IPS DF 6.9 (cell line): ENCODE measurements at regions not wholly inside any gene's neighbourhood (a gene's known extent, or its start where the extent isn't known, plus 50 kb on each side); places are given as distances from the start of the nearest gene placed in this dataset.

Experiments
- DNase-seq: peaks from one replicate; pipeline ENCODE4 v3.0.0-alpha.2; 2013; ENCODE audit warnings: low read depth, low spot score
- H3K27ac ChIP-seq: one replicate; pipeline ENCODE4 v1.5.1; 2013; ENCODE audit warnings: low read length, control low read depth
- H3K27me3 ChIP-seq: 2 replicates; pipeline ENCODE4 v1.6.1; 2013; ENCODE audit warnings: mild to moderate bottlenecking, low read length; ENCODE audit not compliant: control insufficient read depth, insufficient read depth
- H3K36me3 ChIP-seq: 2 replicates; pipeline ENCODE4 v1.6.1; 2013; ENCODE audit warnings: low read length; ENCODE audit not compliant: control insufficient read depth, insufficient read depth
- H3K4me1 ChIP-seq: 2 replicates; pipeline ENCODE4 v1.6.1; 2013; ENCODE audit warnings: low read length; ENCODE audit not compliant: control insufficient read depth, insufficient read depth
- H3K4me3 ChIP-seq: 2 replicates; pipeline ENCODE4 v1.5.1; 2013; ENCODE audit warnings: mild to moderate bottlenecking, low read length
- H3K9me3 ChIP-seq: 2 replicates; pipeline ENCODE4 v1.6.1; 2013; ENCODE audit warnings: low read length, inconsistent platforms; ENCODE audit not compliant: control insufficient read depth, insufficient read depth
- WGBS: extraction: QIAGEN DNeasy Blood & Tissue Kit; methylation state at CpG from one replicate; pipeline ENCODE4 v1.1.7; 2013; ENCODE audit warnings: mixed read lengths, missing lambda C conversion rate; ENCODE audit not compliant: insufficient read length, insufficient coverage; 5-methylcytosine and 5-hydroxymethylcytosine counted together

DNA sequence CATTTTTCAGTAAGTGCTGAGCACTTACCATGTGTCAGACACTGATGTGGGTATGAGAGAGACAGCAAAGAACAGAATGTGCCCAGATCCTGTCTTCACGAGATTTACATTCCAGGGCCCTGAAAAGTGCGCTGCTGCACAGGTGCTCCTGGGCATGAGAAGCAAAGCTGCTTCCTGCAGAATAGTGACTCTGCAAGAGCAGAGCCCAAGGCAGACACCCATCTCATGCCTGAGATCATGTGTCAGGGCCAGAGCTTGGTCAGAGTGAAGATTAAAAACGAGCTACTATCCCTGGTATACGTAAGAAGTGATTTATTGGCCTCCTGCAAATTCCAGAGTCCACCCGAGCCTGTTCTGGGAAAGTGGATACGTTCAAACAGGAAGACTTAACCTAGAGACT lies 824.4 kb downstream of the GRID1 start:
- DNase-seq: no peak
- Histone ChIP-seq H3K4me3 (no peak overlapping the region), H3K27me3 (no peaks in the 10 kb centered on the region), H3K9me3 (no peaks in the 10 kb centered on the region), H3K4me1 (peaks cover 2% of the 10 kb centered on the region), H3K36me3 (no peaks in the 10 kb centered on the region), H3K27ac (no peak overlapping the region)
- no CpG with 5 or more reads among the region's 6 CpGs for WGBS

DNA sequence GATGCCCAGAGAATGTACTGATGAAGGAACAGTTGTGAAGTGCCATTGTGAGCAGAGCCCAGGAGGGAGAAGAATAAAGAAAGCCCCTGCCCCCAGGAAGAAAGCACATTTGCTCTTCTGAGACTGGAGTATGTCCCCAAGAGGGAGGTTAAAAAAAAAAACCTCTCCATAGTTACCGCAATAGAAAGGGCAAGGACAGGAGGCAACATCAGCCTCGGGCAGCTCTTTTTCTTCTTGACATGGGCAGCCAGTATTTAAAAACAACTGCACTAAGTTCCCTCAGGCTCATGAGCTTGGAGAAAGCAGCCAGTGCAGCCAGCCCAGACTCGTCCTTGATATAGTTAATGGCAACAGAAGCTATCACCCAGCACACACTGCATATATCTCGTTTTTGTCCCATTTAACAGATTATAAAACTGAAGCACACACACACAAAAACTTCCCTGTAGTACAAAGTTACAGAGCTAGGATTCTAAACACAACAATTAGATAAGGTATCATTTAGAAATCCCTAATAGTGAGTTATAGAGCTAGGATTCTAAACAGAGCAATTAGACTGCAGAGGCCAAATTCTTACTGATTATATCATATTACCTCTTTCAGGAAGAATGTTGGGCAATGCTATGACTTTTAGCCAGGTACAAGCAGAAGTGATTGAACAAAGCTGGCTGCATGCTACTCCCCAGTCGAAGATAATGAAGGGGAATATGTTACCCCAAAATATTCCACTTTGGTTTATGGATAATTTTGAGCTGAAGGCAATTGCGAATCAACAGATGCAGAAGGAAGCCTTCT lies 823.5 kb downstream of the GRID1 start:
- H3K36me3 ChIP-seq: no peaks in the 10 kb centered on the region
- H3K9me3 ChIP-seq: no peaks in the 10 kb centered on the region
- H3K4me3 ChIP-seq: no peak overlapping the region
- no peak overlapping the region for H3K27ac ChIP-seq
- peaks cover 2% of the 10 kb centered on the region for H3K4me1 ChIP-seq
- DNase-seq: no peak
- no peaks in the 10 kb centered on the region for H3K27me3 ChIP-seq
- WGBS: no CpG with 5 or more reads among the region's 6 CpGs

DNA sequence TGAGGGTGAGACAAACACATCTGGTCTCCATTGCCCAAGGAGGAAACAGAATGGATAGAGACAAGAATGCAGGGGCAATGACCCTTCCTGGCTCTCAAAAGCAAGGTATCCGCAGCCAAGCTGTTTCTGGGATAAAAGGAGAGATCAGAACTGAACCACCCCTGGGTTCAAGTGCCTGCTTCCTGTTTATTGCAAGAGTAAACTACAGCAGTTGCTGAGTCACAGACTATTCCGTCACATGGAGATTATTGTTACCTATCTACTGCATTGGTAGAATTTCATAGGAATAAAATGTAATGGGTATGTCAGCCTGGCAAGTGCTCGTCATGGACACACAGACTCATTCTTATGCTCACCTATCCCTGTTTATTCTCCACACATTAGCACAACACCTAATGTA lies 821.6 kb downstream of the GRID1 start:
- Histone ChIP-seq H3K9me3 (no peaks in the 10 kb centered on the region), H3K4me3 (no peak overlapping the region), H3K36me3 (no peaks in the 10 kb centered on the region), H3K27me3 (no peaks in the 10 kb centered on the region), H3K4me1 (peaks cover 2% of the 10 kb centered on the region), H3K27ac (no peak overlapping the region)
- WGBS: no CpG with 5 or more reads among the region's 3 CpGs
- DNase-seq: no peak

DNA sequence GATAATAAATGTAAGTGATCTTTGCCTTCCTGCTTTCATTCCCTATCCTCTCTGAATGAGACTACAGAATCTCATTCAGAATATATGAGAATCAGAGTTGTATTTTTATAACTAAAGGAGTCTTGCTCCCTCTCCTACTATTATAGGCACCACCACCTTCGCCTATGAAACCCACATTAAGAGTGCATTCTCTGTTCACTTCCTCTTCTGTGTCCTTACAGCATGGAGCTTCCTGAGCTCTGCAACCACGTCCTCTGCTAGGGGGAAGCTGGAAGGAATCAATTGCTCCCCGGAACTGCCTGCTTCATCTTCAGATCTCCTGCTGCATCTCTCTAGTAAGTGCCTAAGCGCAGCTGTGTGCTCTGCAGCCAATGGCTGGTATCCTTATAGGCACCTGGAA lies 820.7 kb downstream of the GRID1 start:
- Histone ChIP-seq H3K36me3 (no peaks in the 10 kb centered on the region), H3K4me3 (no peak overlapping the region), H3K27ac (no peak overlapping the region), H3K4me1 (peaks cover 2% of the 10 kb centered on the region), H3K9me3 (no peaks in the 10 kb centered on the region), H3K27me3 (no peaks in the 10 kb centered on the region)
- no peak for DNase-seq
- WGBS: no CpG with 5 or more reads among the region's 4 CpGs

DNA sequence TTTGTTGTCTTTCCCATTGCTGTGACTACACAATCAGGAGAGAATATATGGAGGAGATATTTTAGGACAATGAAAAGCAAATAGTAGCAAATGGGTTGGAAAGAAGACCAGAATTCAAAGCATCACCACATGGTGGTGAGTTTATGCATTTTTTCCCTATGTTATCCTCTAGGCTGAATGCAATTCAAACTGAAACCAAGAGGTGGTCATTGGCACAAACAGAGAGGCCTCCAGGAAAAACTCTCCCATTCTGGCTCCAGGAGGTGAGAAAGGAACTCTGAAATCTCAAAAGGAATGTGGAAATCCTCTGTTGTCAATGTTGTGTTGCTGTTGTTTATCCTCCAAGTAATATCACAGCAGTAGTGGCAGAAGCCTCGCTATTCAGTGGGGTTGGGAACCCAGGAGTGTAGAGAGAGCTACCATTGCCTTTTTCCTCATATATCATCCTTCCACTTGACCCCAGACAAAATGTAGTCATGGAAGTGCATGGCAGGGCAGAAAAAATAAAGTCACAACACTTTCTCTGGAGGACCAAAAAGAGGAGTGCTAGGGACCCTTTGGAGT lies 819.1 kb downstream of the GRID1 start:
- no CpG with 5 or more reads among the region's 1 CpG for WGBS
- no peaks in the 10 kb centered on the region for H3K9me3 ChIP-seq
- no peaks in the 10 kb centered on the region for H3K36me3 ChIP-seq
- H3K4me3 ChIP-seq: no peak overlapping the region
- DNase-seq: no peak
- no peak overlapping the region for H3K27ac ChIP-seq
- no peaks in the 10 kb centered on the region for H3K27me3 ChIP-seq
- peaks cover 2% of the 10 kb centered on the region for H3K4me1 ChIP-seq

DNA sequence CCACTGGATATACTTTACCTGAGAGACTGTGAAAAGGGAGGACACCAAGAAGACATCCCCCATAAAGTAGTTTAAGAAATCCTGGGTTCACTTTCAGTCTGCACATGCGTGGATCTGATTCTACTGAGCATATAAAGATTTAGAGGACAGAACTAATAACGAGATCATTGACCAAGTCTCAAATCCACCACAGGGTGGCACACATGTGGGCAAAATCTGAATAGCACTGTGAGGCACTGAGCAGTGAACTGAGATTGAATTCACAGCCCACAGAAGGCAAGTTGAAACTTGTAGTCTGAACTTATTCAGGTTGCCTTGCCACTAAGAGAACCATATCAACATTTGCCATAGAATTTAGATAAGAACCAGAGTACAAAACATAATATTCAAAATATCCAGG lies 818.6 kb downstream of the GRID1 start:
- H3K27ac ChIP-seq: no peak overlapping the region
- H3K4me1 ChIP-seq: peaks cover 2% of the 10 kb centered on the region
- no peak overlapping the region for H3K4me3 ChIP-seq
- no peaks in the 10 kb centered on the region for H3K9me3 ChIP-seq
- no peak for DNase-seq
- WGBS: no CpG with 5 or more reads among the region's 2 CpGs
- no peaks in the 10 kb centered on the region for H3K27me3 ChIP-seq
- no peaks in the 10 kb centered on the region for H3K36me3 ChIP-seq
